HG02943 (cell line): ENCODE measurements at regions not wholly inside any gene's neighbourhood (a gene's known extent, or its start where the extent isn't known, plus 50 kb on each side); places are given as distances from the start of the nearest gene placed in this dataset.
"Not testable (repeated sequence)": the region's sequence is repeated elsewhere in the genome, so short reads cannot be mapped to it uniquely, and the experiment has no call there.

Source experiments
- ATAC-seq: cut with Tn5 transposase; IDR thresholded peaks from one replicate; pipeline ENCODE4 v1.9.1; 2021; ENCODE audit warnings: mild to moderate bottlenecking, low read depth, moderate library complexity; ENCODE audit not compliant: unreplicated experiment

DNA sequence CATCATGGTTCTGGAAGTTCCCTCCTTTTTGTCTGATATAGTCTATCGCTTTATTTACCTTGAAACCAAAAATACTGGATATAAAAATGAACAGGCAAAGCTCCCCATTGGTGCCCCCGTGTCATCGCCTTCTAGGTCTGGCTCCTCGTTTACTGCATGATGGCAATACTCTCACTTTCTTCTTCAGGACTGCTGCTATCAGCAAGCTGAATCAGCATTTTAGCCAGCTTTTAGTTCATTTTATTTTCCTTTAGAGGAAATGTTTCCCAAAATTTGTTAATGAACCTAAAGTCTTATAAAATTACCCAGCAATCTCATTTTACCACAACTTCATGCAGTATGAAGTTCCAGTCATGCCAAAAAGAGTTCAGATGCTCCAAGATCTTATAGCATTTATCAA, 80.5 kb downstream of the ZIC3 start:
- no peak for ATAC-seq

DNA sequence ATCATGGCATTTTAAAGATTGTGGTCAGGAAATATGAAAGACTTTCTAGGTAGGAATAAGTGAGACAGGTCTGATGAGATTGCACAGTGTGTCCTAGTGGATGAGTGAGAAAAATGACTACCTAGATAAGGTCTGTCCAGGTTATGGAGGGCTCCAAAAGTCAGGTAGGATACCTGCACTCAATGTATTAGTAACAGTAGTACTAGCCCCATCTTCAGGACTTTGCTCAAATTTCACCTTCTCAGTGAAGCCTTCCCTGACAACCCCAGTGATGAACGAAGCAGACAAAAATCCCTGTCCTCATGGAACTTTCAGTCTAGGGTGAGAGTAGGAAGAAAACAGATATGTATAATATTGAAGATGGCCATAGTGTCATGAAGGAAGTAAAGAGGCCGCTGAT, 85.7 kb downstream of the ZIC3 start:
- no peak for ATAC-seq

DNA sequence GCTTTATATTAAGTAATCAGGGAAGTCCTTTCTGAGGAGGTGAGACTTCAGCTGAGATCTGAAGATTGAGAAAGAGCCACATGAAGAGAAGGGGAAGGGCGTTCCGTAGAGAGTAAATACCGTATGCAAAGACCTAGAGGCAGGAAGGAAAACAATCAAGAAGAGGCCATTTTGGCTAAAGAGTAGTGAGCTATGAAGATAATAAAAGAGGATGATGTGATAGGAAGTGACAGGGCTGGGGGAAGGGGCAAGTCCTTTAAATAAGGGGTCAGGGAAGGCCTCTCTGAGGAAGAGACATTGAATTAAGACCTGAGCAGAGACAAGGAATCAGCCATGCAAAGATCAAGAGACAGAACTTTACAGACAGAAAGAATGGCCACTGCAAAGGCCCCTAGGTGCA, 86.2 kb downstream of the ZIC3 start:
- ATAC-seq: no peak

DNA sequence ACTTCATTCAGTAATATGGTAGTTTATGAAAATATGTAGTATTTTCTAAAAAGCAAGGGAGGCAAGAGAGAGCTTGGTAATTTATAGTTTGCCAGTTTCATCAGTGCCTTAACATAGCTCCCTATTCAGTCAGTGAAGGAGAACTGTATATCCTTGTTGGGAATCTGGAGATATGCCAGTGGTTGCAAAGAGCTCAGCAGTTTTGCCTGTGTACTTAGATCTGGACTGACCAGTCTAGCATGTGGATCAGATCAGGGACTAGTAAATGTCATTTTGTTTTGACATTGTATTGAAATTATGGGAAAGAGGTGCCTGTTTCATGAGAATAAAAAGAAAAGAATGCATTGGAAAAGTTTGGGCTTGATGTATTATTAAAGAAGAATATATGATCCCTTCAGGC, 88.6 kb downstream of the ZIC3 start:
- ATAC-seq: no peak

DNA sequence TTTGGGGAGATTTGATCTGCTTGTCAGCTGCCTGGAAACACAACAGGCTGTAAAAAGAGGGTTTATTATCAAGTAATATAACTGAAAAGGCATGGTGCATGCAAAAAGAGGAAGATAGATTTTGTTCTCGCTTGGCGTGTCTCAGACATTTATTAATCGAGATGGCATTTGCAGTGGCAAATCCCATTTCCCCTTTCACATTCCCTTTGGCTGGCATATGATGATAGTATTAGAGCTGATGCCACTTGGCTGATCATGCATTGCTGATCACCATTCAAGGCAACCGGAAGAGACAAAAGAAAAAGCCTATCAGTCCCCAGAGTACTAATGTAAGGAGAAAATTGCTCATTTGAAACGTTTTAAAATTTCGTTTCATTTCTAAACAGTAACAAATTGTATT, 101.8 kb downstream of the ZIC3 start:
- no peak for ATAC-seq

DNA sequence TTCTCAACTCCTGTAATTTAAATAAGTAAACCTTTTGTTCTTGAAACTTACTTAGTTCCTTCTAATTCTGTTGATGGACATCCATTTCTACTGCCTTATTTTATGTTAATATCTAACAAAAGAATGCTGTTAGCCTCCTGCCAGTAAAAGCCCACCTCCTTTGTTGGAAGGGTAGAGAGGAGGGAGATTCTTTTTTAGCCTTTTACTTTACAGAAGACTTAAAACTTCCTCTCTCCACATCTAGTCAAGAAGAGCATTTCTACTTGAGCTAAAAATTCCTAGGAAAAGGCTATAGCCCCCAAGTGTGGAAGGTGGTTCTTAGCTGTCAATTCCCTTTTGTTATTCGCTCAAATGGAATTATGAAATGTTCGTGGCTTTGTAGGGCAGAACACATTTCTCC, 118.7 kb downstream of the ZIC3 start:
- ATAC-seq: no peak

DNA sequence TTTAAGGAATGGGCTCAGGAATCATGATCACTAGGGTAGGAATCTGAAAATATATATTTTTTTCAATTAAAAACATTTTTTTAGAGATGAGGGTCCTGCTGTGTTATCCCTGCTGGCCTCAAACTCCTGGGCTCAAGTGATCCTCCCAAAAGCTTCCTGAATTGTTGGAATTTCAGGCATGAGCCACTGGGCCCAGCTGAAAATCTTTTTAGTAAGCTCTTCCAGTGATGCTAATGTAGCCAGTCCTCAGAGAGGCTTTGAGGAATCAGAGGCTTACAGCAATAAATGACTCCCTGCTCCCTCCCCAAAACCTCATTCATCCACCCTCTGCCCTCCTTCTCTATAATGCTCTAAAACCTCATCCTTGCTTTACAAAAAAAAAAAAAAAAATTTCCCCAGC, 129.5 kb downstream of the ZIC3 start:
- no peak for ATAC-seq

DNA sequence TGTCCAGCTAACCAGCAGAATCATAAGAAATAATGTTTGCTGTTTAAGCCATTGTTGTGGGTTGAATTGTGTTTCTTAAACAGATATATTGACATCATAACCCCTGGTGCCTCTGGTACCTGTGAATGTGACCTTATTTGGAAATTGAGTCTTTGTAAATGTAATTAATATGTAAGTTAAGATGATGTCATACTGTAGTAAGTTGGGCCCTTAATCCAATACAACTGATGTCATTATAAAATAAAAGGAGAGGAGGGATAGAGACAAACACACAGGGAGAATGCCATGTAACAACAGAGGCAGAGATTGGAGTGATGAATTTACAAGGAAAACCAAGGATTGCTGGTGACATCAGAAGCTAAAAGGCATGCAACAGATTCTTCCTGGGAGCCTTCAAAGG, 141.4 kb downstream of the ZIC3 start:
- no peak for ATAC-seq

DNA sequence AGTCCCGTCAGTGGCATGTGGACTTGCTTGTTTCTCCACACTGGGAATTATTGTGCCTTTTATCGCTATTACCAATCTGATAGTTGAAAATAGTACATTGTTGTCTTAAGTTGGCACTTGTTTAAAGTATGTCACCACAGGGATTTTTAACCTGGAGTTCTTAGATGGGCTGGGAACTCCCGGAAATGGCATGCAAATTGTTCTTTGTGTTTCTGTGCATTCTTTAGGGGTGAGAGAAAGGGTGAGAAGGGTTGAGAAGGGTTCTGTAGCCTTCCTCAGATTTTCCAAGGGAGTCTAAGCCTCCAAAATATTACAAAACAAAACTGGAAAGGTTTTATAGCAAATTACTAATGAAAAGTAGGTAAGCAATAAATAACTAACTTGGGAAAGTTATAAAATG, 176.9 kb downstream of the ZIC3 start:
- no peak for ATAC-seq

DNA sequence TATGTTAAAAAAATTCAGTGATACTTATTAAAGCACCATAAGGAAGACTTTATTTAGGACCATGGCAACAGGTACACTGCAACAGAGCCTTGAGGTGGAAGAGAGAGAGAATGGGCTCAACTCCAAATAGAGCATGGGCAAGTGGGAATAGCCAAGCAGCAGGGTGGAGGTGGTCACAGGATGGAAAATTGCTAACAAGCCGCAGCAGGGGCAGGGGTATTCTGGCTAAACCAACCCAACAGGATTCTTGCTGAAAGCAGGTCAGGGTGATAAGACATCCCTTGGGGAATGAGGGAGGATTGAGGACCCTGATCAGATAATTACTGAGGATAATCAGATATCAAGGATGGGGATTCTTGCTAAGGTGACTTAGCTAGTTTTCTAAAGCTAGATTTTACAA, 177.5 kb downstream of the ZIC3 start:
- ATAC-seq: no peak

DNA sequence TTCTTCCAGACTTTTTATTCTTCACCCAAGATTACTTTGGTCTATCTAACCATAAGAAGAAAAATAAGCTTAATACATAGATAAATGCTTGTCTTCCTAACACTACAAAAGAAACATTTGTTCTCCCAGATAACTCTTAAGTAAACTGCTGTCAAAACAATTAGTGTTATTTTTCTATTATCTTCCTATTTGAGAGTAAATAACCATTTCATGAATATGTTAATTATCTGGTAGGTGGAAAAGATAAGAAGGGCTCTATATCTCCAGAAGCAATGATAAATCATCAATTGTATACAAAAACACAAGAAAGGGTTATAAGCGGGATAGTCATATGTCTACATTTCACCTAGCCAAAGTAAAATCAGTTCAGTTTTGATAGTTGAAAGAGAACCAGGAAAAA, 180.4 kb downstream of the ZIC3 start:
- no peak for ATAC-seq

DNA sequence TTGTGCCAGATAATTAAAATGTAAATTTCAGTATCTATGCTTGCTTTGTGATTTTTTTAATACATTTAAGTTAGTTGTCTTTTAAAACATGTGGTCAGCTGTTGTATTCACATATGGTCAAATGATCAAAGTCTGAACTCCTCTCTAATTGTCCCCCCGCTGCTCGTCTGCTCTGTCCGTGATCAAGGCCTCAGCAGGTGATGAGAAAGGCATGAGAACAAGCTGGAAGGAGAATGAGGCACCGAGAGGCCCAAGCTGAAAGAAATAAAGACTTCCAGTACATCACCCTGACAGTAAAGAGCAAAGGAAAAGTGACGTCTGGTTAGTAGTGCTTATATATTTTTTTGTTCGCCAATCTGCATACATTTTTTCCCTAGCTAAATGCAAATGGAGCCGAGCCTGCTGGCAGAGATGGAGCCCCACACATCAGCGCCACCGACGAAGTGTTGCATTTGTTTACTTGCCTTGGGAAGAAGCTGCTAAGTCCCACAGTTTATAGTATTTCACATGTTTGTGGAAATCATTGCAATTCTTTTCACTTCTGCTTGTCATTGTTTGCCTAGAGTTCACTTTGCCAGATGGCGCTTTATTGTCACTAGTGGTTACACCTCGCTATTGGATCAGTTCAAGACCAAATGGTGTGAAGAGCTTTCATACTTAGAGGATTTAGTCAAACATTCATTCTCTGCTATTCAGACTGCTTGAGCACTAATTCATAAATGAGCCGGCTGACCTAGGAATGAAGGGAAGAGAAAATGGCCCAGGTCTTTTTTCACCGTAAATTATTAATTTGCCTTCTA, 181.5 kb downstream of the ZIC3 start:
- ATAC-seq: no peak

DNA sequence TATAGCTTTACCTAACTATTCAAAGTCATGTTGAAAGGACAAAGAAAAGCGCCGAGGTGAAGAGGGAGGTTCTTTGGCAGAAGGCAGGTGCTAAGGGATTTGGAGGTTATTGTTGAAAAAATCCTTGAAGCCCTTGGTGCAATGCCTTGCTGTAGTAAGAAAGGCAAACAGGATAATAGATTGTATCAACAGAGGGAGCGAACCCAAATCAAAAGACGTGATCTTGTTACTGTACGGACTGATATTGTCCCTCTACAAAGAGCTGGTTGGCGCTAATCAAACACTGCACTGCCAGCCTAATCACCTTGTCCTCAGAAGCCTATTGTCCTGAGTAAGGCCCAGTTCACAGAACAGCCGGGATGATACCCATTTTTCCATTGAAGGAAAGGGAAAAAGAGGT, 182.9 kb downstream of the ZIC3 start:
- ATAC-seq: no peak

DNA sequence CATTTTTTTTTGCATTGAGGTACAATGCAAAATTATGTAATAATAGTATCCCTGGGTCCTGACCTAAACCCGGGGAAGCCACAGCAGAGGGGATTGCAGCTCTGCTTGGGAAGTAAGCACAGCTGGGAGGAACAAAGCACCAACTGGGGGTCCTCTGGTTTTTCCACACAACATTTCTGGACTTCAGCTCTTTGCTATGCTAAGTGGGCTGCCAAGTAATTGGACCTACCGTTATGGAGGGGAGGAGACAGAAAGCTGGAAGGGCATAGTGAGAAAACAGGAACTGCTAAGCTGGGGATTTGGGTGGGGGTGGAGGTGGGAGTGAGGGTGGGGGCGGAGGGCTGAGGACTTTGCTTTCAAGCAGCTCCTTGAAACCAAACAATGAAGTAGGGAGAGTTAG, 183.3 kb downstream of the ZIC3 start:
- no peak for ATAC-seq

DNA sequence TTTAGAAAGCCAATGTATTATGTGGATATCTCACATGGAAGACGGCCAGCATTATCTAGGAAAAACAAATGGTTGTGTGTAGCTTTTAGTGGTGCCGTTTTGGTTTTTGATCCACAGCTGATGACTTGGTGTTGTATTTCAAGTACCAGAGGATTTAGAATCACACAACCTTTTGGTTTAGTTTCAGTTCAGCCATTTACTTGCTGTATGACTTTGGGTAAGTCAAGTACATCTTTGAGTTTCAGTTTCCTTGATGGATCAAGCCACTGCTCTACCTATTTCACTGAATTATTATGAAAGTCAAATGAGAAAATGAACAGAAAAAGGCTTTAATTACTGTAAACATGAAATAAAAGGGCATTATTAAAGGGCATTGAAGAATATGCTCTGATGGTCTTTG, 205.6 kb downstream of the ZIC3 start:
- no peak for ATAC-seq

DNA sequence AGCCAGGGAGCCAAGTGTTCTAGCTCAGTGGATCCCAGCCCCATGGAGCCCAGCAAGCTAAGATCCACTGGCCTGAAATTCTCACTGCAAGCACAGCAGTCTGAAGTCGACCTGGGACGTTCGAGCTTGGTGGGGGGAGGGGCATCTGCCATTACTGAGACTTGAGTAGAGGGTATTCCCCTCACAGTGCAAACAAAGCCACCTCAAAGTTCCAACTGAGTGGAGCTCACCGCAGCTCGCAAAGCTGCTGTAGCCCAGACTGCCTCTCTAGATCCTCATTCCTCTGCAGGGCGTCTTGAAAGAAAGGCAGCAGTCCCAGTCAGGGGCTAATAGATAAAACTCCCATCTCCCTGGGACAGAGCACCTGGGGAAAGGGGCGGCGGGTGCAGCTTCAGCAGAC, 226.3 kb downstream of the ZIC3 start:
- ATAC-seq: no peak

DNA sequence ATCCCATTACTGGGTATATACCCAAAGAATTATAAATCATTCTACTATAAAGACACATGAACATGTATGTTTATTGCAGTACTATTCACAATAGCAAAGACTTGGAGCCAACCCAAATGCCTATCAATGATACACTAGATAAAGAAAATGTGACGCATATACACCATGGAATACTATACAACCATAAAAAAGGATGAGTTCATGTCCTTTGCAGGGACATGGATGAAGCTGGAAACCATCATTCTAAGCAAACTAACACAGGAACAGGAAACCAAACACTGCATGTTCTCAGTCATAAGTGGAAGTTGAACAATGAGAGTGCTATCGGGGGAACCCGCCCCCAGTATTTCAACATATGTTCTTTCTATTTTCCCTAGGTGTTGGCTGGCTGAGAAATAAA, 232.0 kb downstream of the ZIC3 start:
- ATAC-seq: not testable (repeated sequence)

DNA sequence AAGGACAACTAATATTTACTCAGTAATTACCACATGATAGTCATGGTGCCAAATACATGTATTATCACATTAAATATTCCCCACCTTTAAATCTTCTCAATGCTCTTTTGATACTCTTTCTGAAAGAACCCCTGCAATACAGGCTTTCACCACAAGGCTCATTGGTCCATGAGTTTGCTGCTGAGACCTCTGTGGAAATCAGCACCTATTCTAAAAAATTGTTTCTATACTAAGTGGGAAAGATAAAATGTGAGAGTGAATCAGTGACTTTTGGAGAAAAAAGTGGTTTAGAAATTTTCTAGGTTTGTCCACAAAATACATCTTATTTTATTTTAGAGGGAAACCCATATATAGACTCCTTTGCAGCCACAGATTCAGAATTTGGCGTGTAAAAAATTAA, 257.3 kb downstream of the ZIC3 start:
- no peak for ATAC-seq

DNA sequence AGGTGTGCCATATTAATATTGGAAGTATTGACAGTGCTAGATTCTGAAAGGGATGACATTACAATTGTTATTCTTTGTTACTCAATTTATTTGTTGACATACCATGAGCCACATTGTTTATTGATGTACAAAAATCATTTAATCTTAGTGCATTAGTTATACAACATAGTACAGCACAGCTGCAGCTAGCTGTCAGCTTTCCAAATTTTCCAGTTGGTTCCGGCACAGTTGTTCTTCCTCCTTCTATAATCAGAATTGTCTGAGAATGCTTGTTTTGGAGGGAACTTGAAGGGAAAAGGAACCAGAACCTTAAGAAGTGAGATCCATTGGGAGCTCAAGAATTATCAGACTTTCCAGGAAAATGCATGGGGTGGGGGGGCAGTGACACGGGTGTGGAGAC, 281.4 kb downstream of the ZIC3 start:
- no peak for ATAC-seq

DNA sequence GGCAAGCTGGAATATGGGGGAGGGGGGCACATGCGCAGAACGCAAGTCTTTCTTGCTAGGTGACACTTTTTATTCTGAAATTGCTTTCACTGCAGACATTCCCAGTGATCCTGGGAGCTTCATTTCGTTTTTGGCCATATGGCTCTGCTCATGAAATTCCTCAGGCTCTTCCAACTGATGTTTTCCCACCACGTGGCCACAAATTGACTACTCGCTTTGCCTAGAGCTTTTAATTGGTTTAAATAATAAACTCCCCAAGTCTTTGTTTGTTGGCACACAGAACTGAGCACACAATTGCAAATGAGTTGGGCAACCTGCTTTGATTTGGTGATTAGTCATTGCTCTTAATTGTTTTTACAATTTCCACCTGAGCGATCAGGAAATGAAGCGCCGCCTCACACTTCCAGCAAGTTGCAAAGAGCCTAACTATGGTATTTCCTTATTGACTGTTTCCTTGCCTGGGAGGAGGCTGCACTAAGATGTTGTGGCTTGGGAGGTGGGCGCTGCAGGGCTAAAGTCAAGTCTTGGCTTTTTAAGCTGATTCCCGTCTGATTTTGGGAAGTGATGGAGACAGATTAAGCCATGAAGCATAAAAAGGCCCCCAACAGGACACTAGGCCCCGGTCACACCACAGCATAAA, 282.5 kb downstream of the ZIC3 start:
- ATAC-seq: no peak

DNA sequence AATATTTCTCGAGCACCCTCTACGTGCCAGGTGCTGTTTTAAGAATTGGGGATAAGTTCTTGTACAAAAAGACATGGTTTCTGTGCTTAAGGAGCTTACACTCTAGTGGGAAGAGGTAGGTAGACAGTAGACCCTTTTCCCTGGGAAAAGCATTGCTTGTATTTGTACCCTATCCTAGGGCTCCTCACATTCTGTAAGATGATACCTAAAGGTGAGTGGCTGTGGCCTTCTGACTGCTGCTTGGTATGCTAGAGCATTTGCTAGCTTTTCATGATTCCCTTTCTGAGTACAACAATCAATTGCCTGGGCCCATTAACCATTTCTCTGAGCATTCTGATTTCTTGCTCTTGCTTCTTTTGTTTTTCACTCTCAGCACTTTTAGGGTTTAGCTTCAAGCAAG, 286.6 kb downstream of the ZIC3 start:
- ATAC-seq: no peak

DNA sequence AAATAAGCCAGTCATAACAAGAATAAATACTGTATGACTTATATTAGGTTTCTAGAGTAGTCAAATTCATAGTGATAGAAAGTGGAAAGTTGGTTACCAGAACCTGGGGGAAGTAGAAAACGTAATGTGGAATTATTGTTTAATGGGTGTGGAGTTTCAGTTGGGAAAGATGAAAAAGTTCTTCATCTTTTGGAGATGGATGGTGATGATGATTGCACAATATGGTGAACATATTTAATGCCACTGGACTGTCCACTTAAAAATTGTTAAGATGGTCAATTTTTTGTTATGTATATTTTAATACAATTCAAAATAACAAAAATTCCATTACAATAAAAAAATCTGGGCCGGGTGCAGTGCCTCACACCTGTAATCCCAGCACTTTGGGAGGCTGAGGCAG, 289.6 kb downstream of the ZIC3 start:
- no peak for ATAC-seq
